H1 (cell line): ENCODE measurements at regions not wholly inside any gene's neighbourhood (a gene's known extent, or its start where the extent isn't known, plus 50 kb on each side); places are given as distances from the start of the nearest gene placed in this dataset.
"Not testable (repeated sequence)": the region's sequence is repeated elsewhere in the genome, so short reads cannot be mapped to it uniquely, and the experiment has no call there.

Experiments
- CTCF ChIA-PET: fragments of 300-600 bp; sonication (Branson Sonifier 250); formaldehyde crosslinking; loops from one replicate; lab custom pipeline; 2021; ENCODE audit not compliant: partially characterized antibody; lab: Charles Lee
- POLR2A ChIA-PET: fragments of 300-600 bp; sonication (Branson Sonifier 250); formaldehyde crosslinking; loops from one replicate; lab custom pipeline; 2021; ENCODE audit warnings: inconsistent platforms; ENCODE audit not compliant: partially characterized antibody; lab: Charles Lee
- DNase-seq, 2 experiments: peaks; one replicate each; pipeline versions ENCODE4 v3.0.0 to v3.0.0-alpha.2; 2010 to 2022; ENCODE audit warnings: low spot score in 2 of 2, low read depth in 1 of 2, mixed read lengths in 1 of 2
- FAIRE-seq: peaks from 2 replicates; lab custom pipeline; 2011; peaks lifted over from hg19 to GRCh38; lab: Jason Lieb, UNC
- H2AFZ ChIP-seq: 2 replicates; pipeline ENCODE4 v1.8.1; 2012; ENCODE audit warnings: low read length, inconsistent platforms
- H2AK5ac ChIP-seq: 2 replicates; pipeline ENCODE4 v1.6.1; 2013; ENCODE audit warnings: low read depth, low read length
- H2BK120ac ChIP-seq: replicated peaks from 2 replicates; pipeline ENCODE3; 2013; ENCODE audit warnings: low read depth, low read length, inconsistent platforms
- H2BK12ac ChIP-seq: 2 replicates; pipeline ENCODE4 v1.6.1; 2013; ENCODE audit warnings: low read depth, low read length
- H2BK15ac ChIP-seq: 2 replicates; pipeline ENCODE4 v1.6.1; 2013; ENCODE audit warnings: low read length
- H2BK20ac ChIP-seq: 2 replicates; pipeline ENCODE4 v1.6.1; 2013; ENCODE audit warnings: low read length
- H2BK5ac ChIP-seq: 2 replicates; pipeline ENCODE4 v1.6.1; 2013; ENCODE audit warnings: low read depth, low read length
- H3K14ac ChIP-seq: 2 replicates; pipeline ENCODE4 v1.6.1; 2013; ENCODE audit warnings: inconsistent platforms; ENCODE audit not compliant: insufficient read length
- H3K18ac ChIP-seq: 2 replicates; pipeline ENCODE4 v1.6.1; 2013; ENCODE audit warnings: low read length; ENCODE audit errors: extremely low read depth
- H3K23ac ChIP-seq: 2 replicates; pipeline ENCODE4 v1.6.1; 2013; ENCODE audit warnings: inconsistent platforms; ENCODE audit not compliant: insufficient read length
- H3K23me2 ChIP-seq: 2 replicates; pipeline ENCODE4 v1.6.1; 2013; ENCODE audit warnings: low read depth, low read length
- H3K27ac ChIP-seq: 2 replicates; pipeline ENCODE4 v1.6.1; 2011; ENCODE audit warnings: low read depth, low read length, inconsistent platforms
- H3K27me3 ChIP-seq, 4 experiments: replicated peaks in 1 of 4; 1 replicate in 1 of 4; 2 replicates in 3 of 4; pipeline versions ENCODE4 v1.6.1 to v1.8.1; 2011 to 2013; ENCODE audit warnings: low read length in 3 of 4, mild to moderate bottlenecking in 3 of 4, inconsistent platforms in 2 of 4, mixed read lengths in 2 of 4, moderate library complexity in 1 of 4; ENCODE audit not compliant: control insufficient read depth in 3 of 4, insufficient read depth in 3 of 4; ENCODE audit errors: extremely low read depth in 1 of 4
- H3K36me3 ChIP-seq, 4 experiments: 2 replicates each; pipeline versions ENCODE4 v1.6.1 to v1.8.1; 2011 to 2013; ENCODE audit warnings: mild to moderate bottlenecking in 4 of 4, low read length in 3 of 4, moderate library complexity in 2 of 4, control low read depth in 1 of 4, inconsistent platforms in 1 of 4; ENCODE audit not compliant: insufficient read depth in 4 of 4, control insufficient read depth in 2 of 4
- H3K4ac ChIP-seq: replicated peaks from 2 replicates; pipeline ENCODE3; 2013; ENCODE audit warnings: low read length, low read depth, mixed read lengths, inconsistent platforms; ENCODE audit not compliant: insufficient read length
- H3K4me1 ChIP-seq, 4 experiments: replicated peaks in 1 of 4; 1 replicate in 1 of 4; 2 replicates in 3 of 4; pipeline versions ENCODE4 v1.6.1 to v1.8.1; 2011 to 2013; ENCODE audit warnings: low read length in 3 of 4, inconsistent platforms in 2 of 4, mixed read lengths in 1 of 4; ENCODE audit not compliant: insufficient read depth in 4 of 4, control insufficient read depth in 3 of 4
- H3K4me2 ChIP-seq, 2 experiments: 2 replicates each; pipeline versions ENCODE4 v1.6.1 to v1.8.1; 2011 to 2013; ENCODE audit warnings: low read depth in 2 of 2, low read length in 2 of 2, control low read depth in 1 of 2, inconsistent platforms in 1 of 2, mild to moderate bottlenecking in 1 of 2; ENCODE audit not compliant: insufficient read depth in 1 of 2
- H3K4me3 ChIP-seq, 4 experiments: fragments of 200-600, 300-600 bp in 1 of 4; sonication (generic), shearing (Covaris generic), sonication (Bioruptor Twin) in 1 of 4; 2 replicates each; pipeline versions ENCODE4 v1.5.1 to v1.8.1; 2011 to 2016; ENCODE audit warnings: low read length in 4 of 4, low read depth in 3 of 4, control low read depth in 2 of 4, inconsistent platforms in 2 of 4, mild to moderate bottlenecking in 2 of 4, mixed read lengths in 1 of 4, moderate library complexity in 1 of 4; ENCODE audit not compliant: insufficient read depth in 2 of 4; ENCODE audit errors: extremely low read depth in 1 of 4
- H3K56ac ChIP-seq: replicated peaks from 2 replicates; pipeline ENCODE3; 2013; ENCODE audit warnings: low read depth, mild to moderate bottlenecking, mixed read lengths, low read length, inconsistent platforms; ENCODE audit not compliant: insufficient read length
- H3K79me1 ChIP-seq: 2 replicates; pipeline ENCODE4 v1.6.1; 2013; ENCODE audit warnings: low read depth, low read length, control low read depth
- H3K79me2 ChIP-seq, 2 experiments: 2 replicates each; pipeline versions ENCODE4 v1.6.1 to v1.8.1; 2012 to 2013; ENCODE audit warnings: low read length in 2 of 2, mild to moderate bottlenecking in 2 of 2, inconsistent platforms in 1 of 2; ENCODE audit not compliant: insufficient read depth in 2 of 2, control insufficient read depth in 1 of 2
- H3K9ac ChIP-seq, 4 experiments: replicated peaks in 1 of 4; 1 replicate in 1 of 4; 2 replicates in 3 of 4; pipeline versions ENCODE4 v1.6.1 to v1.8.1; 2011 to 2013; ENCODE audit warnings: low read depth in 3 of 4, low read length in 3 of 4, control low read depth in 2 of 4, mild to moderate bottlenecking in 2 of 4, moderate library complexity in 2 of 4, inconsistent platforms in 1 of 4; ENCODE audit errors: extremely low read depth in 1 of 4
- H3K9me3 ChIP-seq, 2 experiments: 2 replicates each; pipeline versions ENCODE4 v1.6.1 to v1.8.1; 2012 to 2013; ENCODE audit warnings: mild to moderate bottlenecking in 2 of 2, moderate library complexity in 2 of 2, control low read depth in 1 of 2, inconsistent platforms in 1 of 2, low read depth in 1 of 2, low read length in 1 of 2, mixed read lengths in 1 of 2; ENCODE audit not compliant: insufficient read depth in 2 of 2
- H4K20me1 ChIP-seq, 2 experiments: replicated peaks in 1 of 2; 2 replicates each; pipeline versions ENCODE3 to v1.8.1; 2011 to 2013; ENCODE audit warnings: inconsistent platforms in 2 of 2, low read length in 2 of 2, mild to moderate bottlenecking in 1 of 2; ENCODE audit not compliant: insufficient read depth in 2 of 2, control insufficient read depth in 1 of 2
- H4K5ac ChIP-seq: 2 replicates; pipeline ENCODE4 v1.6.1; 2013; ENCODE audit warnings: low read length, low read depth, mixed read lengths, inconsistent platforms; ENCODE audit not compliant: insufficient read length
- H4K8ac ChIP-seq: 2 replicates; pipeline ENCODE4 v1.8.0; 2013; ENCODE audit warnings: mild to moderate bottlenecking, moderate library complexity, low read length, inconsistent platforms; ENCODE audit not compliant: insufficient read depth; ENCODE audit errors: extremely low read depth
- H4K91ac ChIP-seq: replicated peaks from 2 replicates; pipeline ENCODE3; 2013; ENCODE audit warnings: low read length, mixed read lengths, inconsistent platforms; ENCODE audit not compliant: insufficient read length
- WGBS, 2 experiments: shearing (Covaris generic) in 1 of 2; methylation state at CpG; one replicate each; pipeline versions ENCODE4 v1.1.6 to v1.1.7; 2013 to 2015; ENCODE audit warnings: low lambda C conversion rate in 2 of 2, mixed read lengths in 2 of 2, inconsistent platforms in 1 of 2, low coverage in 1 of 2, missing lambda C conversion rate in 1 of 2; ENCODE audit not compliant: insufficient replicate concordance in 2 of 2, insufficient coverage in 1 of 2, insufficient read length in 1 of 2; ENCODE audit errors: extremely low coverage in 1 of 2, missing lambda C conversion rate in 1 of 2; 5-methylcytosine and 5-hydroxymethylcytosine counted together

DNA sequence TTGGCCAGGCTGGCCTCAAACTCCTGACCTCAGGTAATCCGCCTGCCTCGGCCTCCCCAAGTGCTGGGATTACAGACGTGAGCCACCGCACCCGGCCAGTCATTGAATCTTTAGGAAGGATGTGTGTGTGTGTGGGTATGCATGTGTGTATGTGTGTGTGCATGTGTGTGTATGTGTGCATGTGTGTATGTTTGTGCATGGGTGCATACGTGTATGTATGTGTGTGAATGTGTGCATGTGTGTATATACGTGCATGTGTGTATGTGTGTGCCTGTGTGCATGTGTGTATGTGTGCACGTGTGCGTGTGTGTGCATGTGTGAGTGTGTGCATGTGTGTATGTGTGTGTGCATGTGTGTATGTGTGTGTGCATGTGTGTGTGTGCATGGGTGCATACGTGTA, 120.1 kb upstream of the SHH start:
- H3K23ac ChIP-seq, POLR2A ChIA-PET, H3K27me3 ChIP-seq, H4K8ac ChIP-seq, H2AFZ ChIP-seq, H3K14ac ChIP-seq, H3K9ac ChIP-seq, H2BK120ac ChIP-seq, H3K27ac ChIP-seq, H4K91ac ChIP-seq, H4K5ac ChIP-seq, H3K18ac ChIP-seq, H3K4me1 ChIP-seq, H4K20me1 ChIP-seq, H2AK5ac ChIP-seq, H3K79me1 ChIP-seq, DNase-seq, H2BK12ac ChIP-seq, H3K23me2 ChIP-seq, H3K56ac ChIP-seq, H3K79me2 ChIP-seq, H2BK5ac ChIP-seq, CTCF ChIA-PET, H3K4ac ChIP-seq, H3K9me3 ChIP-seq, FAIRE-seq, H2BK20ac ChIP-seq, H3K4me2 ChIP-seq, H3K4me3 ChIP-seq, H3K36me3 ChIP-seq: not testable (repeated sequence)
- 0 out of 2 replicates have a peak overlapping the region, but pooled peaks have one; percentile 5 for H2BK15ac ChIP-seq
- 87% methylated on average over 9 of the region's 10 CpGs; no CpG with 5 or more reads in 1 of the 2 experiments for WGBS, 2 experiments
